Endothelial cell of hepatic sinusoid (primary cell): ENCODE measurements at regions not wholly inside any gene's neighbourhood (a gene's known extent, or its start where the extent isn't known, plus 50 kb on each side); places are given as distances from the start of the nearest gene placed in this dataset.

Source experiments
- in situ Hi-C: cut with HindIII; loops from 2 replicates; pipeline ENCODE4 v1.10.0; 2017; ENCODE audit warnings: low sequenced_read_pairs

DNA sequence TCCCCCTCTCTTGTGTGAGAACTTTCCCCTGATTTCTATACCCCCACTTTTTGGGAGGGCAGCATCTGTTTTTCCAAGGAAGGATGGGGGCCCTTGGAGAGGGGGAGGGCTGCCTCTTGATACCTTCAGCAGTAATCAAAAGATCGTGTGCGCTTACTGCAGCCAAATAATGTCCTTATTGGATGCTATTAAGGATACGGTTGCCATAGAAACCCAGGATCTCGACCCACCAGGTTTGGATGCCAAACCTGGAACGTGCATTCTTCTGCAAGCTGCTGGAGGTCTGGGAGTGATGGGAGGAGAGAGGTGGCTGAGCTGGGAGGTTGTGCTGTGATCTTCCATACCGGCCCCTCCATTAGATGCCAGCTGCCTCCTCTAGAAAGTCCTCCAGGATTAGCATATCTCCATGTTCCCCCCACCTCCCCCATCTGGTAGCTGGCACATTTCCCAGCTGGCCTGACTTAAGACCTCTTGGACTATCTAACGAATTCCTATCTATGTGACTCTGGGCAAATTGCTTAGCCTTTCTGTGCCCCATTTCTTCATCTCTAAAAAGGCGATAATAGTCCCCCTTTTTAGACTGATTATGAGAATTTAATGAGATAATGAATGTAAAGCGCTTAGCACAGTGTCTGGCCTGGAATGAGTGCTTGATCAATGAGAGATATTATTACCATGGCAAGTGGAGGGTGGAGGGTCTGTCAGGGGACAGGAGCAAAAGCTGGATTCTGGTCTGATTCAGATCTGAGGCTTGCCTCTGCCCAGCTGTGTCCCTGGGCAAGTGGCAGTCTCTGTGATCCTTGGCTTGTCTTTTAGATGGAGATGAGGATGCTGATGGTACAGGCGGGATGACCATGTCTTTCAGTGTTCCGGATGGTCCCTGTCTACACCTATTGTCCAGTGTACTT lies 78.5 kb upstream of the PCBD1 start:
- in situ Hi-C loops, result no loop called here

DNA sequence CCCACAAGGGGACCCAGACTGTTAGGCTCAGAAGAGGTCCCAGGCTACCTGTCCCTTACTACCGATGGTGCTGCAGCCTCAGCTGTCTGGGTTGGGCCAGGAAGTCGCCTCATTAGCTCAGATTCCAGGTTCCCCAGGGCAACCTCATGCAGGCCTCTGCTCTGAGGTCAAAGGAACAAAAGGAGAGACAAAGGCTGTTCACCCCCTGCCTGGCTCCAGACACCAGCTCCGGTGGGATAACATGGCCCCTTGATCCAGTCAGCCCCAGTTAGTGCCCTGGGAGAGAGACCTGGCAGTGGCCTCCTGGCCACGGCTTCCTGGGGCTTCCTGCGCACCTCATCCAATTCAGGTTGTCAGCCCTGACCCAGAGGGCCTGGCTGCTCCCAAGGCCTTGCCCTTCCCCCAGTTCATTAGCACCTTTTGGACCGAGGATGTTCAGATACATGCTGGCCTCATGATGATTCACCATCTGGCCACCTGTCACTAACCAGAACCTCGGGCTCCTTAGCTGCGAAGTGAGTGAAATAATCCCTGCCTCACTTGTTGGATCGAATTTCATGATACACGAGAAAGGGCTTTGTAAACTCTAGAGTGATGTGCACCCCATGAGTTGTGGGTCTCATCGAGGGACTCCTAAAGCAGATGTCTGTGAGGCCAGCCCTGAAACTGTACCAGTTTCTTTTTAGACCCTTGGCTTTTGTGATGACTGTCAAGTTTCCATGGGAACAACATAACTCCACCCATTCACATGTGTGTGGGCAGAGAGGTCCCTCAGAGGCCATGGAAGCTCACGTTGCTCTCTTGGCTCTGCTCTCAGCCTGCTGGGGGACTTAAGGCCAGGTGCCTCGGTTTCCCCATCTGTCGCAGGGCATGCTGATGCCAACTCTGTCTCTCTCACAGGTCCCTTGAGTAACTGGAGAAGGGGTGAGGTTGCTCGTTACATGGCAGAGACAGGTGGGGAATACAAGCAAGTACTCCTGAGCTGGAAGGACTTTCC lies 79.5 kb upstream of the PCBD1 start:
- in situ Hi-C loops, result no loop called here

DNA sequence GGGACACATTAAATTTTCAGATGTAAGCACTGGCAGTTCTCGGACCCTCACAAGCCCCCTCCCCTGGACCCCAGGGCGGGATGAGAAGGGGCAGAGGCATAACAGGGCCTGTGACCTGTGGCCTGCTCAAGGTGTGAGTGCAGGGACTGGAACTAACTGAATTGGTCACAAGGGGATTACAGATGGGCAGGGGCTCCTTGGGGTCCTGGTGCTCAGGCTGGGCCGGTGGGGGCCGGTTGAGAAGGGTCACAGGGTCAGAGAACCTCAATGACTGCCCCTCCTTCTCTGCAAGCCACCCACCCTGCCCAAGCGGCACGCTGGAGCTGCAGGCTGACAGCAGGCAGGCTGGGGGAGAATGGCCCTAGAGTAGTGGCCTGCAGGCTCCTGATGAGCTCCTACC lies 80.8 kb upstream of the PCBD1 start:
- in situ Hi-C loops, result no loop called here

DNA sequence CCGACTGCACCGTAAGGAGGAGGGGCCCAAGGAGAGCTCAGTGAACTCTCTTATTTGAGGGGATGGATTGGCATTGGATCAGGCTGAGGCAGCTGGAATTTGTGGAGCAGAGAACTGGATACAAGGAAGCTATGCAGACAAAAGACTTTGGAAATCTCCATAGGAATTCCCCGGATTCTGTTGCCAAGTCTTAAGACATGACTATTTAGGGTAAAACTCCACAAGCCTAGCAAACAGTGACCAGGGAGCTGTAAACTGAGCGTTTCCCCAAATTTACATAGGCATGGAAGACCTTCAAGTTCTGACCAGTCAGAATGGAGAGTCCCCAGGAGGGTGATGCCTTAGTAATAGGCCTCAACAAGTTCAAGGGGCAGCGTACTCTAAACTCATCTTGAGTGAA lies 82.5 kb upstream of the PCBD1 start:
- in situ Hi-C loops, result no loop called here

DNA sequence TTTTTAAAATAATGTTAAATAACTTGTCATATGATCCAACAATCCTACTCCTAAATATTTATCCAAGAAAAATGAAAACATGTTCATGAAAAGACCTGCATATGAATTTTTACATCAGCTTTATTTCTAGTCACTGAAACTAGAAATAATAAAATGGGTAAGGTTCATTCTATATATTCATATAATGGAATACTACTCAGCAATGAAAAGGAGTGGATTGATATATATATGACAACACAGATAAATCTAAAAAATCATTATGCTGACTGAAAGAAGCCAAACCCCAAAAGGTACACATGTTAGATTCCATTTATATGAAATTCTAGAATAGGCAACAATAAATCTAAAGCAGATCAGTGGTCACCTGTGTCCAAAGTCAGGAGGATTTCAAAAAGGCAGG lies 84.9 kb upstream of the PCBD1 start:
- in situ Hi-C loops, result no loop called here

DNA sequence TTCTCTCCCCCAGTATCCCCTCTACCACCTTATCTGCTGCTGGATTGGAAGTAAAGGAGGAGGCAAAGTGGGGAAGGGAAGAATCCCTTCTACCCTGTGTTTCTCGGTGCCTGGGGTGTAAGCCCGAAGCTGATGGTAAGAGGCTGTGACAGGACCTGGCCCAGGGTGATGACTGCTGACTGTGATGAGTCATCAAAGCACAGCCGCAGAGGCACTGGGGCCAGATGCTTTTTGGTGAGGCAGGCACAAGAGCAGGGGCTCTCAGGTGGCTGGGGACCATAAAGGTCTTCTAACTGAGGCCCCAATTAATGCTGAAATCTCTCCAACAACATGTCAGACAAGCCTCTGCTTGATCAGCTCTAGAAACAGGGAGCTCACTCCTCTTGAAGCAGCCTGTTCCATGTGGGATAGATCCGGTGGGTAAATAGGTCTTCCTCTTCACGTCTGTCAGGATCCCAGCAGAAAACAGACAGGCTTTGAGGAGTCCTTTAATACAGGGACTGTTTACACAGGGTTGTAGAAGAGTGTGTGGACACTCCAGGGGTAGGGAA lies 86.1 kb upstream of the PCBD1 start:
- in situ Hi-C loops, result no loop called here

DNA sequence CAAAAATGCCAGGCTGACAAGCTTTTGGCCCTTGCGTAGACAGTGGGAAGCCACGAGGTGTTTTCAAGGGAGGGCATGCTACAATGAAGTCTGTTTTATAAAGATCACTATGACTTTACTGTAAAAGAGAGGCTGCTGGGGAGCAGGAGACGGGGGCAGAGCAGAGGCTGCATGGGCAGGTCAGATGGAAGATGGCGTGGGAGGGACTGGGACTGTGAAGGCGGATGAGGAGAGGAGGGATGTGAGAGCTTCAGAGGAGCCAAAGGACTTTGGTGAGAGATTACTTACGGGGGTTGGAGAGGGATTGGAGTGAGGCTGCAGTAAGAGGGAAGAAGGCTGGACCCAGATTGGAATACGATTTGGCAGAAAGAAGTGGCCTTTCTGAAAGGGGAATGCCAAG lies 86.6 kb upstream of the PCBD1 start:
- in situ Hi-C loops, result no loop called here

DNA sequence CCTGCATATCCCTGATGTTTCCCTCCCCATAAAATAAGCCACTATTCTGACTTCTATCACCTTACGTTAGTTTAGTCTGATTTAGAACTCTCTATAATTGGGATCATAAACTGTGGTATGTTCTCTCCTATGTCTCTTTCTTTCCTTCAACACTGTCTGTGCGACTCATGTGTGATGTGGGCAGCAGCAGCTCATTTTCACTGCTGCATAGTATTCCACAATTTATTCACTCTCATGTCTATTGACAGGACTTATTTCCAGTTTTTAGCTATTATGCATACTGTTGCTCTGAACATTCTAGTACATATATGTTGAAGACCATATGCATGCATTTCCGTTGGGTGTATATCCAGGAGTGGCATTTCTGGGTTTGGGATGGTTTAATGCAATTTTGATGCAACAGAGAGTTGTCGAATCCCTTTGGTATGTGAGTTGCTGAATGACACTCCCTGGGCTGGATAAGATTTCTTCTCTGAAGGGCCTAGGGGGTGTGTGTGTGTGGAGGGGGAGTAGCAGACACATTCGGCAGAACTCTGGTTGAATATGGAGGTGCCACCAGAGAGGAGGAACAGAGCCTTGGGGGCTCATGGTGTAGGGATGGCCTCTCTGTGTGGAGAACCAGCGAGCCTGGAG lies 87.8 kb upstream of the PCBD1 start:
- in situ Hi-C loops, result no loop called here

DNA sequence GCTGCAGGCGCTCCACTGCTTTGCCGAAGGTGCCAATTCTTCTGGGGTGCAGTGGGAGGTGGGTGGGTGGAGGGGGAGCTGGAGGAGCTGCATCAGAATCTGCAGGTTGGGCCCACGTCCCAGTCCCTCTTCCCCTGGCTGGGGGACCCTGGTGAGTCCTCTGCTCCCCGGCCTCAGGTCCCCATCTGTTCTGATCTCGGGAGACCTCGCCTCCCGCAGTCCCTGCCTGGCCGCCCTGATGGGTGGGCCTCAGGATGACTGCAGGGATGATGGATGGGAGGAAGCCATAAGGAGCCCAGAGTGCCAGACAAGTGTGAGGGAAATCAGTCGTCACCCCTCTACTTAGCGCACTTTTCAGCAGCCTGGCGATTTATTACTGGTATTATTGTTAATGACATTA lies 89.3 kb upstream of the PCBD1 start:
- in situ Hi-C loops, result no loop called here

DNA sequence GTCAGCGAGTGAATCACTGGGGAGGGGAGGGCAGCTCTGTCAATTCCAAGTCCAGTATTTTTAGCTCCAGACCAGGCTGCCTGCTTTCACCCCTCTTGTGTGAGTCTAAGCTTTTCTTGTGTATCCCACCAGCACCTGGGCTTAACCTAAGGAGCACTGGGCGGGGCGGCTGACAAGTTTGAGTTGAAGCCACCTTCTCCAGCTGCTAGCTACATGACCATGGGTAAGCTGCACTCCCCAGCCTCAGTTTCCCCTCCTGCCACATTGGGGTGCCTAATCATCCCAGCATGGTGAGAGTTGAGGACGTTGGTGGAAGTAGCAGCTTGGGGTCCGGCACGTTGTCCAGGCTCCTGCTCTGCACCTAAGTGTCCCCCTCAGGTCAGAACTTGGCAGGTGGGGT lies 89.8 kb upstream of the PCBD1 start:
- in situ Hi-C loops, result no loop called here

DNA sequence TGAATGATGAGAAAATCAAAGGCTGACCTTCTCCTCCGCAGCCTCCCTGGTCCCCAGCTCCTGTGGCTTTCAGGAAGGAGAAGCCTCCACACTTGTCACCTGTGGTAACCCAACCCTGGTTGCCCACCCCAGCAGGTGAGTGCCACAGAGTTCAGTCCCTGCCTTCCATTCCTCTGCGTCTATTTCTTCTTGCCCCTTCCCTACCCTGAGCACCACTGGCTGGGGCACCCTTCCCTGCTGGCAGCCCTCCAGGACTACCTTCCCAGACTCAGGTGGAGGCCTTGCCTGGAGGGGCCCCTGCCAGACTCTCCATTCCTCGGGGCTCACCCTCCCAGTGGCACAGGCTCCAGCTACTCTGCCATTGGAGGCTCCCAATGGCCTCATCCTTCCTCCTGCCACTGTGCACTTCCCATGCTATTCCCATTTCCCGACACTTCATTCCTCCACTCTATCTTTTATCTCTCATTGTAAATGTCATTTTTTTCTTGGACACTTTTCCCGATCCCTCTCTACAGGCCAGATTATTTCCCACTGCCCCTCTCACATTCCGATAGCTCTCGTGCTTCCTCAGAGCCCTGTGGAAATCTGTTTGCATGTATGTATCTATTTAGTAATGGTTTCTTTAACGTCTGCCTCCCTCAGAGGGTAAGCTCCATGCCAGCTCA lies 90.6 kb upstream of the PCBD1 start:
- in situ Hi-C loops, result no loop called here

DNA sequence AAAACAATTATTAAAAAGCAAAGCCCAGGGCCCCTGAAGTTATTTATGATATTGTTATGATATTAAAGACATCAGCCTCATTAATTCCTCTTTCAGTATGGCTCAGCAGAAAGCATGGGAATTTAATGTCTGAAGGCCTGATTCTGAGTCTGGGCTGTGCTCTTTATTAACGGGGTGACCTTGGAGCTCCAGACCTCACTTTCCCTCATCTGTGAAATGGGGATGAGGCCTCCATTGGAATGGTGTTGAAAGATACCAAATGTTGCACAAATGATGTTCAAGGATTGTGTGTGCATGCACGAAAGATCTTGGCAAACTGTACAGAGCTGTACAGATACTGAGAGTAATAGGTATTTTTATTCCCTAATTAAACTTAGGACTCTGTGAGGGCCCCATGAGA lies 92.3 kb upstream of the PCBD1 start:
- in situ Hi-C loops, result no loop called here

DNA sequence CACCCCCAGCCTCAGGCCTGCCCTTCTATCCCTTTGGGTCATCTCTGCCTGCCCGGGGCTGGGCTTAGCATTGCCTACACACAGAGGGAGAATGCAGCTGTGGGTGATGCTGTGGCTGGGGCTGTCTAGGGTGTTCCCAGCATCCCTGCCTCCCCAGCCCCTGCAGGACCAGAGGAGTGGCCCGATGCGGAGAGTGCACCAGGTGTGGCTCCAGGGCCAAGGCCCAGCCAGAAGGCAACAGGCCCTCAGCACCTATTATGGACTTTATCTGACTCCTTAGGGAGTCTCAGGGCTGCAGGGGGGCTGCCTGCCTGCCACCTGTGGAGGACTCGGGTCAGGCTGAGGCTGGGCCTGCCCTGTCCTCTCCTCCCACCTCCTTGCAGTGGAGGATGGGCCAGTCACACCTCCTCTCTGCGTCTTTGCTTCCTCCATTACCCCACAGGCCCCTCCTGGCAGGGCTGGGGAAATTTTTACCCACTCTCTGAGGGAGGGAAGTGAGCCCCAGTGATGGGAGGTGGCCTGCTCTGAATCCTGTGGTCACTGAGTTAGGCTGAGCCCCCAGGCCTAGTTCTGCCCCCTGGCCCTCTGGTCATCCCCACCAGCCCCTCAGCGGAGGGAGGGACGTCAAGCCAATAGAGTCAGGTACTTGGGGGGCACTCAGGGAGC lies 92.9 kb upstream of the PCBD1 start:
- in situ Hi-C loops, result no loop called here

DNA sequence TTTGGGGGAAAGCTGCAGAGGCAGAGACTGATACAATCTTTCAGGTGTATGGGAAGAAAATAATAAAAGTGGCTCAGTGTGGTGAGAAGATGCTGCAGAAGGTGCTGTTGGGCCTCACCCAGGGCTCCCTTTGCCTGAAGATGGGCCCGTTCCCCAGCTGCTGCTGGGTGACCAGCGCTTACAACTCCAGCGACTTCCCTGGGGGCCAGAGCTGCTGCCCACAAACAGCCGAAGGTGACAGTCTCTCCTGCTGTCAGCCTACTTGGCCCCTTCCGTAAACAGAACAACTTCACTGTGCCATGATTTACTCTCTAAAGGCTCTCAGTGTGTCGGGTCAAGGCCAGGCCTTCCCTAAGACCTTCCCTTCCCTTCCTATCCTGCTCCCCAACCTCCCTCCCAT lies 93.6 kb upstream of the PCBD1 start:
- in situ Hi-C loops, result no loop called here

DNA sequence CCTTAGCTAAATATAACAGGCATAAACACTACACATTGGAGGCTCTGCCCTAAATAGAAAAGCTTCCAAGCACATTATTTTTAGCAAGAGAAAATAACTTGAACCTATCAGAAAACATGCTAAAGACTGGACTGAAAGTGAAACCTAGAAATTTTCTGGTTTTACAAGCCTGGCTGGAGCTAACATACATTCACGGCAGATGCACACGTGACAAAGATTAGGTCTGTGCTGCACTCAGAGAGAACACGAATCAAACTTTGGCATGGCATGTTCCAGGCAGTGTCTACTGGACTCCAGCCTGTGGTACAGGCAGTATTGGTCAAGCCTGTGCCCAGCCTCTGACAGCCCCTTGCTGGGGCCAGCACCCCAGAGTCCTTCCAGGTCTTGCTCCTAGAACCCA lies 94.1 kb upstream of the PCBD1 start:
- in situ Hi-C loops, result no loop called here

DNA sequence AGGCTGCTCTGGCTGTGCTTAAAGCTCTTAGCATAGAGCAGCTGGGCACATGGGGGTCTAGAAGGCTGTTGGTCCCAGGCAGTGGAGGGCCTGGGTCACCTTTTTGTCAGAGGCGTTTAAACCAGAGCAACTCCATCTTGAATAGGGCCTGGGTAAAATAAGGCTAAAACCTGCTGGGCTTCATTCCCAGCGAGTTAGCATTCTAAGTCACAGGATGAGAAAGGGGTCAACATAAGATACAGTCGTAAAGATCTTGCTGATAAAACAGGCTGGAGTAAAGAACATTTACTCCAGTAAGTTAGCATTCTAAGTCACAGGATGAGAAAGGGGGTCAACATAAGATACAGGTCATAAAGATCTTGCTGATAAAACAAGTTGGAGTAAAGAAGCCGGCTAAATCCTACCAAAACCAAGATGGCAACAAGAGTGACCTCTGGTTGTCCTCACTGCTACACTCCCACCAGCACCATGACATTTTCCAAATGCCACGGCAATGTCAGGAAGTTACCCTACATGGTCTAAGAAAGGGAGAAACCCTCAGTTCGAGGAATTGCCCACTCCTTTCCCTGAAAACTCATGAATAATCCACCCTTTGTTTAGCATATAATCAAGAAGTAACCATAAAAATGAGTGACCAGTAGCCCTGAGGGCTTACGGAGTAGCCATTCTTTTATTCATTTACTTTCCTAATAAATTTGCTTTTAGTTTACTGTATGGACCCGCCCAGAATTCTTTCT lies 96.8 kb upstream of the PCBD1 start:
- in situ Hi-C loops, result no loop called here

DNA sequence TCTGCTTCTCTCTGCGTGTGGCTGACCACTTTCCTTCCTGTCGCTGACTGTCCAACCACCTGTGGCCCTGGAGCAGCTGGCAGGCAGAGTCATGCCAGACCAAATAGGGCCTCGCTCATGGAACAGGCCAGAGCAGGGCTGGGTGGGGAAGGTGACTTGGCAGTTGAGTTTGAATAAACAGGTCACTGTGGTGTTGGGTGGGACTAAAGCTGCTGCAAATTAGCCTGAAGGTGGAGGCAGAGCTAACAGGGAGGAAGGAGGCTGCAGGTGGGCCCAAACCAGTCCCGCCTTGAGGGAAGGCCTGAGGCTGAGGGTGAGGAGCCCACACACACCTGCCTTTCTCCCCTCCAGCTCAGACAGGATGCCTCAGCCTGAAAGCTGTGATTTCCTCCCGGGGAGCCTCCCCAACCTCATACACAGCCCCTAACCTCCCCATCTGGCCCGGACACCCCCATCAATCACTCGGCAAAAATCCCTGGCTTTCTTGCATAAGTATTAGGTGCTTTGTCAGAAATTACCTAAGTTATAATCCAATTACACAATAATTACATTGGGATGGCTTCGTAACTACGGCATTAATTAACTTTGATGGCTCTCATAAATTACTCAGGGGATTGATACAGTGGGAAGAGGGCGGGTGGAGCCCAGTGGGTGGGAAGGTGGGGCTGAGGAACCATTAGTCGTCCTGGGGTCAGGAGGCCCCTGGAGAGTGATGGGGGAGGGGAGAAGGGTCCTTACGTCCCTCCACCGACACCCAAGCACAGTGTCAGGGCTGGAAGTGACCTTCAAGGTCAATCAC lies 97.7 kb upstream of the PCBD1 start:
- in situ Hi-C loops, result no loop called here

DNA sequence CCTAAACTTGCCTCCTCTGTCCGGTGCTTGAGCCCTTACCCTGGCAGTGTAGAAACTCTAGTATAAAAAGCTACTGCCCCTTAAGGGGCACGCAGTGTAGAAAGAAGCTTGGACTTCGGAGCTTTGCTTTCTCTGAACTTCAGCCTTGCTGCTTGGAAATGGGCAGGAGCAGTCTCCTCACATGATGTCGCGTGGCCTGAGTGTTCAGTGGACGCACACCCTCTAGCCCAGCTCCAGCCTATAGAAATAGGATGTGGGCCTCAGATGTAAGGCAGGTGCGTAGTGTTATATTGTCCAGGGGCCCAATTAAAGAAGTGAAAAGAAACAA lies 98.2 kb upstream of the PCBD1 start:
- in situ Hi-C loops, result no loop called here
